Kidney (tissue), 13 donors: ENCODE measurements at regions not wholly inside any gene's neighbourhood (a gene's known extent, or its start where the extent isn't known, plus 50 kb on each side); places are given as distances from the start of the nearest gene placed in this dataset.

Experiments used
- DNase-seq, 5 donors: peaks; one replicate each; pipeline ENCODE4 v3.0.0-alpha.2; 2013 to 2020
- FAIRE-seq: peaks from 2 replicates; lab custom pipeline; 2012; peaks lifted over from hg19 to GRCh38; lab: Jason Lieb, UNC
- H3K27ac ChIP-seq, 2 donors: one replicate each; pipeline ENCODE4 v1.7.0; 2013; ENCODE audit warnings: low read depth in 2 of 2, low read length in 2 of 2, inconsistent platforms in 1 of 2
- H3K27me3 ChIP-seq: one replicate; pipeline ENCODE4 v1.7.1; 2013; ENCODE audit warnings: low read length, inconsistent platforms; ENCODE audit not compliant: control insufficient read depth, insufficient read depth
- H3K36me3 ChIP-seq, 3 donors: one replicate each; pipeline versions ENCODE4 v1.7.0 to v1.7.1; 2013; ENCODE audit warnings: low read length in 3 of 3, control low read depth in 1 of 3, inconsistent platforms in 1 of 3; ENCODE audit not compliant: insufficient read depth in 3 of 3, control insufficient read depth in 2 of 3
- H3K4me1 ChIP-seq, 3 donors: one replicate each; pipeline versions ENCODE4 v1.7.0 to v1.7.1; 2013; ENCODE audit warnings: low read length in 3 of 3, inconsistent platforms in 1 of 3, low read depth in 1 of 3; ENCODE audit not compliant: control insufficient read depth in 2 of 3, insufficient read depth in 2 of 3
- H3K4me3 ChIP-seq, 3 donors: one replicate each; pipeline versions ENCODE4 v1.7.0 to v1.8.1; 2013; ENCODE audit warnings: low read length in 3 of 3, control low read depth in 1 of 3, inconsistent platforms in 1 of 3
- H3K9ac ChIP-seq, 3 donors: one replicate each; pipeline versions ENCODE4 v1.7.0 to v1.7.1; 2013; ENCODE audit warnings: low read length in 3 of 3, control low read depth in 1 of 3, inconsistent platforms in 1 of 3
- H3K9me3 ChIP-seq, 3 donors: one replicate each; pipeline versions ENCODE4 v1.7.0 to v1.7.1; 2013; ENCODE audit warnings: low read length in 3 of 3, control low read depth in 1 of 3, inconsistent platforms in 1 of 3; ENCODE audit not compliant: control insufficient read depth in 2 of 3, insufficient read depth in 1 of 3
- intact Hi-C: fragments of 100-400 bp; cut with DNase I; formaldehyde crosslinking; loops from one replicate; pipeline ENCODE4 v1.11.1; 2022
- TF ChIP-seq, protein P1 (sequence below): IDR thresholded peaks from 3 replicates; pipeline ENCODE4 v1.5.1; 2012; ENCODE audit warnings: mild to moderate bottlenecking, moderate library complexity, borderline replicate concordance; ENCODE audit not compliant: insufficient read depth; ENCODE audit errors: extremely low read depth
- donor health status: control.
- donor health status: control.
- donor health status: control.
- donor health status: control.
- donor health status: control.
- donor health status: DM: yes; HTN: yes; CAD: no.
- donor health status: Normal renal cell carcinoma (clear cell type).

DNA sequence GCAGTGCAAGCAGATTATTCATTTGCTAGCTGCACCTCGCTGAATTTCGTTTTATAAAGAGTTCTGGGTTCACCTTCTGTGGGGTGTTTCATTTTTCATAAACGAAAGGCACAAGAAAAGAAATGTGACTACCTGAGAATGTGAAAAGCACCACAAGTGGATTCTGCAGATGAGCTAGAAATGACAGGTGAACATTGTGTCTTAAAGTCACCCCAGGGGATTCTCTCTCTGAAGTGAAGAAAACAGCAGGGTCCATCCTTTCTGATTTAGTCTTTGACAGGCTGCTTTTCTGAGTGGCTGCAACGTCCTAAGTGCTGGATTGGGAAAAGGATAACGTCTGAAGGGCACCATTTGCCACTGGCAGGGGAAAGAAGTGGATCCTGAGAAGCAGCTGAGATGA lies 469.3 kb downstream of the SPATA31D1 start:
- Histone ChIP-seq H3K9me3 (no peaks in the 10 kb centered on the region), H3K4me3 (no peak overlapping the region), H3K27me3 (no peaks in the 10 kb centered on the region), H3K36me3 (no peaks in the 10 kb centered on the region), H3K9ac (no peak overlapping the region), H3K27ac (no peak overlapping the region), H3K4me1 (no peaks in the 10 kb centered on the region)
- no peak for FAIRE-seq
- intact Hi-C loops, result no loop called here
- no peak for DNase-seq
- TF ChIP-seq, protein P1, sequence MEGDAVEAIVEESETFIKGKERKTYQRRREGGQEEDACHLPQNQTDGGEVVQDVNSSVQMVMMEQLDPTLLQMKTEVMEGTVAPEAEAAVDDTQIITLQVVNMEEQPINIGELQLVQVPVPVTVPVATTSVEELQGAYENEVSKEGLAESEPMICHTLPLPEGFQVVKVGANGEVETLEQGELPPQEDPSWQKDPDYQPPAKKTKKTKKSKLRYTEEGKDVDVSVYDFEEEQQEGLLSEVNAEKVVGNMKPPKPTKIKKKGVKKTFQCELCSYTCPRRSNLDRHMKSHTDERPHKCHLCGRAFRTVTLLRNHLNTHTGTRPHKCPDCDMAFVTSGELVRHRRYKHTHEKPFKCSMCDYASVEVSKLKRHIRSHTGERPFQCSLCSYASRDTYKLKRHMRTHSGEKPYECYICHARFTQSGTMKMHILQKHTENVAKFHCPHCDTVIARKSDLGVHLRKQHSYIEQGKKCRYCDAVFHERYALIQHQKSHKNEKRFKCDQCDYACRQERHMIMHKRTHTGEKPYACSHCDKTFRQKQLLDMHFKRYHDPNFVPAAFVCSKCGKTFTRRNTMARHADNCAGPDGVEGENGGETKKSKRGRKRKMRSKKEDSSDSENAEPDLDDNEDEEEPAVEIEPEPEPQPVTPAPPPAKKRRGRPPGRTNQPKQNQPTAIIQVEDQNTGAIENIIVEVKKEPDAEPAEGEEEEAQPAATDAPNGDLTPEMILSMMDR, result no peak

DNA sequence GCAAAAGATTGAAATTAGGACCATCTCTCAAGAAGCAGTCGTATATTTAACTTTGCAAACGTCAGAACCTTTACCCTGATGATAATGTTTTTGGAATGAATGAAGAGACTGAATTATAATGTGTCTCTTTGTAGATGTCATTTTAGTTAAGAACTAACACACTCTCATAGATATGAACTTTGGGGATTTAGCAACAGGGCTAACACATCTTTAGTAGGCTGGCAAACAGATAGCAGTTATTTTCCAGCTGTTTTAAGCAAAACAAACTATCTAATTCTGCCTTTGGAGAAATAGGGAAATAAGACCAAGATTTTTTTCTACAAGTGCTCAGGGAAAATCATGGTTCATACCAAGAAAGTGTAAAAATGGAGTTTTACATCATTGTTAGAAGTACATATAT lies 469.7 kb downstream of the SPATA31D1 start:
- H3K9ac ChIP-seq, result no peak overlapping the region
- H3K4me3 ChIP-seq, result no peak overlapping the region
- intact Hi-C loops, result no loop called here
- H3K4me1 ChIP-seq, result no peaks in the 10 kb centered on the region
- no peaks in the 10 kb centered on the region for H3K36me3 ChIP-seq
- H3K27ac ChIP-seq, result no peak overlapping the region
- TF ChIP-seq, protein P1, result no peak
- DNase-seq (no peak), FAIRE-seq (no peak)
- H3K9me3 ChIP-seq, result no peaks in the 10 kb centered on the region
- H3K27me3 ChIP-seq, result no peaks in the 10 kb centered on the region

DNA sequence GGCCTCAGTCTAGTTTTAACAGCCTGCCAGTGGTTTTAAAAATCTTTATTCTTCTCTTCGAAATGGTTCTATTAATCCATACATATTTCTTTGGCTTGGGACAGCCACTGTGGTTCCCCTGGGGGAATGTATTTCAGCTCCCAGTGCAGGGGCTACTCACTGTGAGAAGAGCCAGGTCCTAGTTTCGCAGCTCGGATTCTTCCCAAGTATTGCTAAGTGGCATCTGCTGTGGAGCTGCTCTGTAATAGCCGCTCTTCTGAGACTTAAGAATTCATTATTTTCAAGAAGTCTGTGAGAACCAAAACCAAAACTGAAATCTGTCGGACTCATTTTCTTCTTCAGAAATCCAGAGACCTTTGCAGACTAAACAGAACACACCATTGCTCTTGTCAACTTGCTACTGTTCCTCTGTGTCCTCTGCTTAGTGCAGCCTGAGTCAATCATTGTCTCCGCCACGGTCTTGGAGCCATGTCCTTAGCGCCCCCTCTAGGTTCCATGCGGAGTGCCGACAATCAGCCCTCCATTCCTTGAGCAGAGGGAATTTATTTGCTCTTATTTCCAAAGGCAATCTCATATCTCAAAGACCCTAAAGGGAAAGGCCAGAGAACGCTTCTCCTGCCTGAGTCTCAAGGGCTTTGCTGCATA lies 478.2 kb downstream of the SPATA31D1 start:
- Histone ChIP-seq H3K27me3 (no peaks in the 10 kb centered on the region), H3K4me1 (no peaks in the 10 kb centered on the region), H3K9me3 (peaks cover 0 to 2% (median 0%) of the 10 kb centered on the region in 3 donors), H3K36me3 (no peaks in the 10 kb centered on the region), H3K9ac (no peak overlapping the region), H3K27ac (no peak overlapping the region), H3K4me3 (no peak overlapping the region)
- TF ChIP-seq, protein P1, result no peak
- FAIRE-seq, result no peak
- intact Hi-C loops, result no loop called here
- peak in 4 of 5 donors; percentile 20 to 51 (median 35) for DNase-seq

DNA sequence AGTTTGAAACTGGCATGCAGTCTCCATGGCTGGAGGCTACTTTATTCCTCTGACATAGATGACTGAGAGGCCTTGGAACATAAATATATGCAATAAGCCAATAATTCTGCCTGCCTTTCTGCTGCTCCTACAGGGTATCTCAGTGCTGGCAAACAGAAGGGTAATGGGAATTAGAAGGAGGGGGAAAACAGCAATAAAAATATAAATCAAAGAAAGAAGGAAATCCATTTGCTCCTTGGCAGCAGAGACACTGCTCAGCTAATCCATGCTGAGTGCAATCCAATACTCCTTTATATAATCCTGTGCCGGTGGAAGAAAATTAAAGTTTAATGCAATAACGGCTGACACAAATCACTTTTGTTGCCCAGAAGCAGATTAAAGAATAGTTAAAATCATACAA lies 478.9 kb downstream of the SPATA31D1 start:
- no peaks in the 10 kb centered on the region for H3K36me3 ChIP-seq
- no peaks in the 10 kb centered on the region for H3K4me1 ChIP-seq
- intact Hi-C loops, result no loop called here
- DNase-seq, result no peak
- no peak overlapping the region for H3K27ac ChIP-seq
- H3K4me3 ChIP-seq, result no peak overlapping the region
- TF ChIP-seq, protein P1, result no peak
- peaks cover 0 to 6% (median 0%) of the 10 kb centered on the region in 3 donors for H3K9me3 ChIP-seq
- H3K9ac ChIP-seq, result no peak overlapping the region
- H3K27me3 ChIP-seq, result no peaks in the 10 kb centered on the region
- no peak for FAIRE-seq
